Prostate gland (tissue), 2 donors: ENCODE measurements at regions not wholly inside any gene's neighbourhood (a gene's known extent, or its start where the extent isn't known, plus 50 kb on each side); places are given as distances from the start of the nearest gene placed in this dataset.

ENCODE experiments used
- POLR2AphosphoS5 ChIP-seq: sonication (generic); formaldehyde crosslinking; IDR thresholded peaks from one replicate; pipeline ENCODE4 v1.6.1; 2017; ENCODE audit warnings: antibody characterized with exemption
- TF ChIP-seq, protein P1 (sequence below), 4 experiments: fragments of 200-600 bp in 2 of 4; fragments of 450-650 bp in 2 of 4; sonication (generic) in 2 of 4; IDR thresholded peaks; 1 replicate in 3 of 4; 2 replicates in 1 of 4; pipeline ENCODE4 v1.5.1; 2016 to 2019; ENCODE audit warnings: antibody characterized with exemption in 4 of 4, mild to moderate bottlenecking in 2 of 4, moderate library complexity in 2 of 4

DNA sequence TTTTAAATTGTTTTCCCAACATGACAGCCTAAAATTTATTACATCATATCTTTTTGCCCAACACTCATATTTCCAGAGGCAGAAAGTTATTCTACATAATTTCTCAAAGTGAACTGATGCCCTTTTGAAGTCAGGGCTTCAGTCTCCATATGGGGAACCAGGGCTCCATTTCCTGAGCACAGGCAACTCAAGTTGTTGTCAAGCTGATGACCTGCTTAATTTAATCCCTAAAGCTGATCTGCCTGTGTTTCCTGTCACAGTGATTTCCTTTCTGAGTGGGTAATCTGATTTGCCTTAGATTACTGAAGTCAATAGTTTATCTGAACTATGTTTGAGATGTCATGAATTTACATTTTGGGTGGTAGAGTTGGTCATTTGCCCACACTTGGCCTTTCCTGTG, 932.1 kb upstream of the MANEA start:
- no peak for TF ChIP-seq POLR2AphosphoS5
- TF ChIP-seq, protein P1, sequence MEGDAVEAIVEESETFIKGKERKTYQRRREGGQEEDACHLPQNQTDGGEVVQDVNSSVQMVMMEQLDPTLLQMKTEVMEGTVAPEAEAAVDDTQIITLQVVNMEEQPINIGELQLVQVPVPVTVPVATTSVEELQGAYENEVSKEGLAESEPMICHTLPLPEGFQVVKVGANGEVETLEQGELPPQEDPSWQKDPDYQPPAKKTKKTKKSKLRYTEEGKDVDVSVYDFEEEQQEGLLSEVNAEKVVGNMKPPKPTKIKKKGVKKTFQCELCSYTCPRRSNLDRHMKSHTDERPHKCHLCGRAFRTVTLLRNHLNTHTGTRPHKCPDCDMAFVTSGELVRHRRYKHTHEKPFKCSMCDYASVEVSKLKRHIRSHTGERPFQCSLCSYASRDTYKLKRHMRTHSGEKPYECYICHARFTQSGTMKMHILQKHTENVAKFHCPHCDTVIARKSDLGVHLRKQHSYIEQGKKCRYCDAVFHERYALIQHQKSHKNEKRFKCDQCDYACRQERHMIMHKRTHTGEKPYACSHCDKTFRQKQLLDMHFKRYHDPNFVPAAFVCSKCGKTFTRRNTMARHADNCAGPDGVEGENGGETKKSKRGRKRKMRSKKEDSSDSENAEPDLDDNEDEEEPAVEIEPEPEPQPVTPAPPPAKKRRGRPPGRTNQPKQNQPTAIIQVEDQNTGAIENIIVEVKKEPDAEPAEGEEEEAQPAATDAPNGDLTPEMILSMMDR (IDR thresholded peaks at IDR 0.05): no peak
